OCI-LY7 (cell line): ENCODE measurements at regions not wholly inside any gene's neighbourhood (a gene's known extent, or its start where the extent isn't known, plus 50 kb on each side); places are given as distances from the start of the nearest gene placed in this dataset.
"Not testable (repeated sequence)": the region's sequence is repeated elsewhere in the genome, so short reads cannot be mapped to it uniquely, and the experiment has no call there.

Experiments used
- BruUV-seq: library from RNA; stranded (reverse); fragments of 400-500 nt; replicated peaks from 2 replicates; lab custom pipeline; 2021; lab: Mats Ljungman, UMichigan
- CTCF ChIA-PET: fragments of 300-600 bp; sonication (Branson Sonifier 250); formaldehyde crosslinking; loops from one replicate; lab custom pipeline; 2022; ENCODE audit warnings: antibody characterized with exemption; ENCODE audit not compliant: unreplicated experiment; lab: Charles Lee
- POLR2A ChIA-PET: fragments of 300-600 bp; sonication (Branson Sonifier 250); formaldehyde crosslinking; loops from one replicate; lab custom pipeline; 2022; ENCODE audit warnings: antibody characterized with exemption; lab: Charles Lee
- DNase-seq: peaks from one replicate; pipeline ENCODE4 v3.0.0-alpha.2; 2015; ENCODE audit warnings: low spot score
- H2AFZ ChIP-seq: fragments of 200-600 bp; sonication (generic), shearing (Covaris generic); 2 replicates; pipeline ENCODE4 v1.6.1; 2014; ENCODE audit warnings: mild to moderate bottlenecking, antibody characterized with exemption, low read length, moderate library complexity
- H3K27ac ChIP-seq: fragments of 200-600 bp; sonication (generic); 2 replicates; pipeline ENCODE4 v1.5.1; 2014; ENCODE audit warnings: mixed run types, low read depth, mild to moderate bottlenecking, moderate library complexity, low read length, inconsistent platforms; ENCODE audit not compliant: poor library complexity, severe bottlenecking
- H3K36me3 ChIP-seq: fragments of 200-600 bp; sonication (generic); 2 replicates; pipeline ENCODE4 v1.6.1; 2014; ENCODE audit warnings: mild to moderate bottlenecking, antibody characterized with exemption, low read length, moderate library complexity, mixed read lengths; ENCODE audit not compliant: insufficient read depth
- H3K4me1 ChIP-seq: fragments of 200-600 bp; sonication (generic); 2 replicates; pipeline ENCODE4 v1.5.1; 2014; ENCODE audit warnings: mild to moderate bottlenecking, low read length; ENCODE audit not compliant: insufficient read depth, poor library complexity, severe bottlenecking
- H3K4me2 ChIP-seq: fragments of 200-600 bp; sonication (generic); 2 replicates; pipeline ENCODE4 v1.6.1; 2014; ENCODE audit warnings: mild to moderate bottlenecking, low read length
- H3K4me3 ChIP-seq: fragments of 200-600 bp; sonication (generic); 2 replicates; pipeline ENCODE4 v1.5.1; 2014; ENCODE audit warnings: mild to moderate bottlenecking, low read depth, low read length; ENCODE audit not compliant: poor library complexity, severe bottlenecking
- H3K79me2 ChIP-seq: fragments of 200-600 bp; sonication (generic); 2 replicates; pipeline ENCODE4 v1.6.1; 2016; ENCODE audit warnings: low read depth, mild to moderate bottlenecking, low read length, moderate library complexity, mixed read lengths; ENCODE audit not compliant: insufficient read depth
- H3K9me2 ChIP-seq: fragments of 200-600 bp; sonication (generic); 2 replicates; pipeline ENCODE4 v1.6.1; 2016; ENCODE audit warnings: mild to moderate bottlenecking, low read length, mixed read lengths; ENCODE audit not compliant: insufficient read depth
- H3K9me3 ChIP-seq: fragments of 200-600 bp; sonication (generic); 2 replicates; pipeline ENCODE4 v1.6.1; 2014; ENCODE audit warnings: mild to moderate bottlenecking, mixed run types, low read length, mixed read lengths
- H4K20me1 ChIP-seq: fragments of 200-600 bp; sonication (generic); 2 replicates; pipeline ENCODE4 v1.6.1; 2014; ENCODE audit warnings: mild to moderate bottlenecking, antibody characterized with exemption, low read length, moderate library complexity, mixed read lengths; ENCODE audit not compliant: insufficient read depth
- CTCF ChIP-seq: fragments of 200-600 bp; sonication (generic); conservative IDR thresholded peaks from 2 replicates; pipeline ENCODE4 v1.5.1; 2014; ENCODE audit warnings: mild to moderate bottlenecking, antibody characterized with exemption, low read length, moderate library complexity, mixed read lengths
- EZH2phosphoT487 ChIP-seq: fragments of 200-600 bp; sonication (generic); IDR thresholded peaks from 2 replicates; pipeline ENCODE4 v1.6.1; 2018; ENCODE audit warnings: low read depth, borderline replicate concordance, mild to moderate bottlenecking, mixed run types, antibody characterized with exemption, low read length, moderate library complexity, mixed read lengths
- intact Hi-C: fragments of 100-400 bp; cut with micrococcal nuclease; formaldehyde crosslinking; loops from one replicate; pipeline ENCODE4 v1.10.0; 2022; ENCODE audit not compliant: unreplicated experiment

- Histone ChIP-seq H3K79me2 (no peaks in the 10 kb centered on the region), H2AFZ (no peak overlapping the region), H3K9me3 (no peaks in the 10 kb centered on the region), H3K27ac (no peak overlapping the region), H3K4me3 (no peak overlapping the region), H3K4me1 (no peaks in the 10 kb centered on the region), H3K9me2 (no peaks in the 10 kb centered on the region), H4K20me1 (no peaks in the 10 kb centered on the region), H3K36me3 (no peaks in the 10 kb centered on the region), H3K4me2 (no peak overlapping the region)
- TF ChIP-seq CTCF, result no peak
- TF ChIP-seq EZH2phosphoT487, result no peak
- CTCF ChIA-PET, result no interaction called here
- POLR2A ChIA-PET, result interaction anchor here (0.7 to 1.2 kb wide), 2 partner anchors 14 to 48 kb away, joined by 3 read pairs; no protein-coding TSS in a partner anchor
- DNase-seq, result no peak
- intact Hi-C loops, result no loop called here
- BruUV-seq, result no TSS peak
These were observed 193.4 kb downstream of the BARX2 start for GRCh38 chr11:129569007-129569406.

- H4K20me1 ChIP-seq, BruUV-seq, H3K36me3 ChIP-seq, H3K27ac ChIP-seq, DNase-seq, H3K9me2 ChIP-seq, H3K4me2 ChIP-seq, H2AFZ ChIP-seq, H3K4me3 ChIP-seq, CTCF ChIA-PET, intact Hi-C loops, H3K9me3 ChIP-seq, H3K4me1 ChIP-seq, H3K79me2 ChIP-seq: not testable (repeated sequence)
- POLR2A ChIA-PET, result interaction anchor here (0.6 kb wide), 1 partner anchor 281 kb away, joined by 4 read pairs; no protein-coding TSS in a partner anchor
These were observed 197.0 kb downstream of the BARX2 start for GRCh38 chr11:129572667-129573066.

- no peak for TF ChIP-seq EZH2phosphoT487
- no peak for TF ChIP-seq CTCF
- Histone ChIP-seq H3K4me1 (no peaks in the 10 kb centered on the region), H3K36me3 (no peaks in the 10 kb centered on the region), H3K9me2 (no peaks in the 10 kb centered on the region), H4K20me1 (no peaks in the 10 kb centered on the region), H3K9me3 (no peaks in the 10 kb centered on the region), H2AFZ (no peak overlapping the region), H3K79me2 (no peaks in the 10 kb centered on the region), H3K4me2 (no peak overlapping the region), H3K27ac (no peak overlapping the region), H3K4me3 (no peak overlapping the region)
- no peak for DNase-seq
- intact Hi-C loops, result no loop called here
- CTCF ChIA-PET, result no interaction called here
- POLR2A ChIA-PET, result interaction anchor here (0.6 kb wide), 1 partner anchor 281 kb away, joined by 4 read pairs; no protein-coding TSS in a partner anchor
- no TSS peak for BruUV-seq
These were observed 197.5 kb downstream of the BARX2 start for GRCh38 chr11:129573161-129573560.
